Fibroblast of the aortic adventitia (primary cell): ENCODE measurements at regions not wholly inside any gene's neighbourhood (a gene's known extent, or its start where the extent isn't known, plus 50 kb on each side); places are given as distances from the start of the nearest gene placed in this dataset.

ENCODE experiments used
- DNase-seq: peaks from one replicate; pipeline ENCODE4 v3.0.0-alpha.2; 2010; ENCODE audit warnings: low read depth
- H3K4me3 ChIP-seq: 2 replicates; pipeline ENCODE4 v1.5.1; 2011; ENCODE audit warnings: low read depth, mild to moderate bottlenecking, control low read depth, low read length, moderate library complexity
- CTCF ChIP-seq: IDR thresholded peaks from 2 replicates; pipeline ENCODE4 v1.5.1; 2011; ENCODE audit warnings: mild to moderate bottlenecking, low read length, control low read depth, inconsistent platforms; ENCODE audit not compliant: insufficient read depth

DNA sequence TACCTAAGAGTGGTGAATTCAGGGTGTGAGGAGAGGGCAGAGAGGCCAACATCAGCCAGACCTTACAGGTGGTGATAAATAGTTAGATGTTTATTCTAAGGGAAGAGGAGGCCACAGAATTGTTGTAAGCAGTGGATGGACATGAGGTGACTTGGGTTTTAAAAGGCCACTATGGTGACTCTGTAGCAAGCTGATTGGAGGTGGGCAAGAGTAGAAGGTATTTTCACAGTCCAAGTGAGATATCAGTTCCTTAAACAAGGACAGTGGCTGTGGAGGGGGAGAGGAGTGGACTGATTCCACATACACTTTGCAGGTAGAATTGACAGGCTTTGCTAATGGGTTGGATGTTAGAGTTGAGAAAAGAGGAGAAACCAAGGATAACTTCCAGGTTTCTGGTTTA, 60.8 kb upstream of the CLDN14 start:
- no peak overlapping the region for H3K4me3 ChIP-seq
- no peak for TF ChIP-seq CTCF
- DNase-seq: no peak

GRCh38 chr21:36541721-36542139, 61.8 kb upstream of the CLDN14 start:
- DNase-seq: no peak
- no peak overlapping the region for H3K4me3 ChIP-seq
- TF ChIP-seq CTCF: no peak

- no peak for TF ChIP-seq CTCF
These were observed 62.6 kb upstream of the CLDN14 start for GRCh38 chr21:36542312-36543101.

GRCh38 chr21:36543924-36544323, 64.0 kb upstream of the CLDN14 start:
- TF ChIP-seq CTCF: no peak
- no peak overlapping the region for H3K4me3 ChIP-seq
- DNase-seq: no peak

More at GRCh38 chr21:36542312-36543101, 62.6 kb upstream of the CLDN14 start:
- no peak for DNase-seq
- H3K4me3 ChIP-seq: no peak overlapping the region

DNA sequence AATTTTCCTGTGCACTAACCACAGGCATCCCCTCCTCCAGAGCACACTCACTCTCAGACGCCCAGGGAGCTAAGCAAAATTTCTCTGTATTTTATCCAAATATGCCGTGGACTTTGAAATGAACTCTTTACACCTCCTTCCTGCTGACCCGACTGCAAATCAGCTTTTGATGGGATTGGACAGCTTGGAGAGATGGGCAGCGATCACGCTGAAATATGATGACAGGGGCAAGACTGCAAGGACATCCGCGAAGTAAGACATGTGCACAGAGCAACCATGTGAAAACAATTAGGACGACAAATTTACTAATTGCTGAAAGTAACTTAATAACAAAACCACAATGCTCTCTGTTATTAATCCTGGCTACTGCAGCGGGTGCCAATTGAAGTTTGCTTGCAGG, 64.6 kb upstream of the CLDN14 start:
- no peak overlapping the region for H3K4me3 ChIP-seq
- TF ChIP-seq CTCF: no peak

DNA sequence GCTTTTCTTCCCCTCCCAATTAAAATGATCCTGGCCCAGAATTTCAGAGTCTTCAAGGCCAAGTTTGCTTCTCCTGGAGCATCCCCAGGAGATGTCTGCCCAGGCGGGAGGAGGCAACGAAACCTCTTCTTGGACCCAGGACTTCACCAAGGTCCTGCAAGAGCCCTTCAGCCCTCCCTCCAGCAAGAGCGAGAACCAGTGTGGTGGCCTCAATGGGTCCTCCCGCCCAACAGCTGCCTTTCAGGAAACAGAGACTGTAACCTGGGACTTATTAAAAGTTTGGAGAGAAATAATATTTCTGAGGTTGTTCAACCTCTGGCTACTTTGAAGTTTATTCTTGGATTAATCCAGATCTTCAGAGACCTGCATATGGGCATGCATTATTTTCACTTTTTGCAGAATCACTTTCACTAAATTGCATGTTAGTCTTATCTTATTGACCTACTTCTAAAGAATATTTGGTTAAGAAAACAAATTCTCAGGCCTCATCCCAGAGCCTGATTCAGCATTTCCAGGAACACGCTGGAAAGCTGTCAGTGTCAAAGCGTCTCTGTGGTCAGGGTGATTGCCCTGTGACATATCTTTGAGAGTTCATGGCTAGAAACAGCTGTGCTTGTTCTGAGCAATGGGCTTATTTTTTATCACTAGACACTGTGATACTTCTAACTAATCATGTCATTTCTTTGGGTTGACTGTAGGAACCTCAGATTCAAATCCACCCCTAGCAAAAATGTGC, 66.0 kb upstream of the CLDN14 start:
- peak; percentile 87 for DNase-seq

More for the DNA sequence above, 64.6 kb upstream of the CLDN14 start:
- no peak for DNase-seq

More for the DNA sequence above, 66.0 kb upstream of the CLDN14 start:
- H3K4me3 ChIP-seq: no peak overlapping the region
- no peak for TF ChIP-seq CTCF
